Endothelial cell of umbilical vein (primary cell): ENCODE measurements at regions not wholly inside any gene's neighbourhood (a gene's known extent, or its start where the extent isn't known, plus 50 kb on each side); places are given as distances from the start of the nearest gene placed in this dataset.

ENCODE experiments used
- BruUV-seq: library from RNA; stranded (reverse); fragments of 400-500 nt; replicated peaks from 2 replicates; lab custom pipeline; 2021; lab: Mats Ljungman, UMichigan
- CTCF ChIA-PET: fragments of 300-600, 350-600 bp; sonication (Branson Sonifier 250); formaldehyde crosslinking; loops from one replicate; lab custom pipeline; 2021; ENCODE audit warnings: antibody characterized with exemption, inconsistent platforms; lab: Charles Lee
- POLR2A ChIA-PET: fragments of 300-600, 350-600 bp; sonication (Branson Sonifier 250); formaldehyde crosslinking; loops from one replicate; lab custom pipeline; 2021; ENCODE audit warnings: antibody characterized with exemption, inconsistent platforms; lab: Charles Lee
- DNase-seq: peaks from one replicate; pipeline ENCODE4 v3.0.0-alpha.2; 2011; ENCODE audit warnings: low read depth, low spot score
- FAIRE-seq: peaks from 2 replicates; lab custom pipeline; 2011; peaks lifted over from hg19 to GRCh38; lab: Jason Lieb, UNC
- H2AFZ ChIP-seq: 2 replicates; pipeline ENCODE4 v1.6.0; 2012; ENCODE audit warnings: low read depth, low read length, control low read depth, inconsistent platforms
- H3K27ac ChIP-seq: 2 replicates; pipeline ENCODE4 v1.5.1; 2011; ENCODE audit warnings: low read depth, mild to moderate bottlenecking, control low read depth, low read length, moderate library complexity; ENCODE audit not compliant: insufficient read depth
- H3K27me3 ChIP-seq, 2 experiments: 2 replicates each; pipeline versions ENCODE4 v1.6.0 to v1.6.1; 2011; ENCODE audit warnings: low read length in 2 of 2, mixed read lengths in 1 of 2; ENCODE audit not compliant: control insufficient read depth in 2 of 2, insufficient read depth in 2 of 2
- H3K36me3 ChIP-seq, 2 experiments: 2 replicates in 1 of 2; 3 replicates in 1 of 2; pipeline ENCODE4 v1.5.1; 2011; ENCODE audit warnings: low read length in 2 of 2, mild to moderate bottlenecking in 1 of 2, moderate library complexity in 1 of 2; ENCODE audit not compliant: control insufficient read depth in 2 of 2, insufficient read depth in 2 of 2; ENCODE audit errors: extremely low read depth in 1 of 2
- H3K4me1 ChIP-seq: 3 replicates; pipeline ENCODE4 v1.5.1; 2011; ENCODE audit warnings: mild to moderate bottlenecking, low read length; ENCODE audit not compliant: control insufficient read depth, insufficient read depth; ENCODE audit errors: extremely low read depth
- H3K4me2 ChIP-seq: 2 replicates; pipeline ENCODE4 v1.6.1; 2011; ENCODE audit warnings: low read length, control low read depth, mixed read lengths; ENCODE audit not compliant: insufficient read depth
- H3K4me3 ChIP-seq, 3 experiments: fragments of 200-600 bp in 1 of 3; sonication (generic), shearing (Covaris generic) in 1 of 3; replicated peaks in 1 of 3; 2 replicates each; pipeline ENCODE4 v1.5.1; 2011 to 2016; ENCODE audit warnings: control low read depth in 3 of 3, low read length in 3 of 3, mild to moderate bottlenecking in 2 of 3, inconsistent platforms in 1 of 3, low read depth in 1 of 3, moderate library complexity in 1 of 3; ENCODE audit not compliant: insufficient read depth in 1 of 3
- H3K79me2 ChIP-seq: 2 replicates; pipeline ENCODE4 v1.6.0; 2012; ENCODE audit warnings: low read length, inconsistent platforms; ENCODE audit not compliant: control insufficient read depth, insufficient read depth
- H3K9ac ChIP-seq: replicated peaks from 2 replicates; pipeline ENCODE3; 2011; ENCODE audit warnings: low read length, control low read depth; ENCODE audit not compliant: insufficient read depth; ENCODE audit errors: extremely low read depth
- H3K9me1 ChIP-seq: replicated peaks from 3 replicates; pipeline ENCODE4 v1.6.0; 2011; ENCODE audit warnings: mild to moderate bottlenecking, low read length; ENCODE audit not compliant: control insufficient read depth, insufficient read depth; ENCODE audit errors: extremely low read depth
- H3K9me3 ChIP-seq: replicated peaks from 2 replicates; pipeline ENCODE4 v1.5.1; 2012; ENCODE audit warnings: low read length, inconsistent platforms; ENCODE audit not compliant: control insufficient read depth, insufficient read depth
- H4K20me1 ChIP-seq: replicated peaks from 2 replicates; pipeline ENCODE3; 2011; ENCODE audit warnings: mild to moderate bottlenecking, low read length; ENCODE audit not compliant: control insufficient read depth, insufficient read depth; ENCODE audit errors: extremely low read depth
- CTCF ChIP-seq, 2 donors: IDR thresholded peaks; 1 replicate in 1 of 2; 2 replicates in 1 of 2; pipeline ENCODE4 v1.5.1; 2011; ENCODE audit warnings: low read length in 2 of 2, mild to moderate bottlenecking in 2 of 2, moderate library complexity in 2 of 2, control low read depth in 1 of 2, inconsistent platforms in 1 of 2, low read depth in 1 of 2; ENCODE audit not compliant: insufficient read depth in 1 of 2; ENCODE audit errors: extremely low read depth in 1 of 2
- EZH2 ChIP-seq: IDR thresholded peaks from 2 replicates; pipeline ENCODE4 v1.6.1; 2012; ENCODE audit warnings: borderline replicate concordance, low read depth, mild to moderate bottlenecking, moderate library complexity, low read length, inconsistent platforms; ENCODE audit not compliant: severe bottlenecking
- FOS ChIP-seq: IDR thresholded peaks from 2 replicates; pipeline ENCODE4 v1.6.1; 2011; ENCODE audit warnings: mild to moderate bottlenecking, low read length, moderate library complexity, borderline replicate concordance; ENCODE audit not compliant: insufficient read depth
- GATA2 ChIP-seq: IDR thresholded peaks from 2 replicates; pipeline ENCODE4 v1.7.0; 2011; ENCODE audit warnings: low read depth, mild to moderate bottlenecking, moderate library complexity, mixed read lengths, low read length; ENCODE audit not compliant: insufficient read length, insufficient read depth
- JUN ChIP-seq: IDR thresholded peaks from 2 replicates; pipeline ENCODE4 v1.6.1; 2011; ENCODE audit warnings: borderline replicate concordance, low read depth; ENCODE audit not compliant: insufficient read length, insufficient read depth
- MAX ChIP-seq: IDR thresholded peaks from 2 replicates; pipeline ENCODE4 v1.6.1; 2011; ENCODE audit not compliant: insufficient read depth, insufficient read length
- MYC ChIP-seq: IDR thresholded peaks from one replicate; pipeline ENCODE4 v1.6.1; 2011; ENCODE audit warnings: mild to moderate bottlenecking, low read depth, low read length
- POLR2A ChIP-seq: IDR thresholded peaks from 2 replicates; pipeline ENCODE4 v1.6.1; 2012; ENCODE audit warnings: low read depth, mild to moderate bottlenecking, control low read depth, low read length
- POLR2AphosphoS5 ChIP-seq: IDR thresholded peaks from 2 replicates; pipeline ENCODE4 v1.6.1; 2012; ENCODE audit warnings: low read depth, mild to moderate bottlenecking, control low read depth, low read length, moderate library complexity; ENCODE audit not compliant: insufficient read depth
- dilution Hi-C: fragments of 300-500 bp; cut with MboI; formaldehyde crosslinking; loops from one replicate; pipeline ENCODE4 v1.15.0; 2019; ENCODE audit warnings: low sequenced_read_pairs; ENCODE audit not compliant: extremely low pct_ligation_motif_present
- intact Hi-C: fragments of 100-400 bp; cut with micrococcal nuclease; formaldehyde crosslinking; loops from one replicate; pipeline ENCODE4 v1.10.0; 2022

- intact Hi-C loops = no loop called here
- H3K4me3 ChIP-seq = no peak overlapping the region
- peaks cover 10% of the 10 kb centered on the region for H3K9me3 ChIP-seq
- no peaks in the 10 kb centered on the region for H3K4me1 ChIP-seq
- no peak for FAIRE-seq
- H4K20me1 ChIP-seq = no peaks in the 10 kb centered on the region
- BruUV-seq = no TSS peak
- H3K9me1 ChIP-seq = no peaks in the 10 kb centered on the region
- no peaks in the 10 kb centered on the region for H3K79me2 ChIP-seq
- no peak overlapping the region for H3K27ac ChIP-seq
- ChIA-PET CTCF (no interaction called here), POLR2A (no interaction called here)
- DNase-seq = no peak
- H3K4me2 ChIP-seq = no peak overlapping the region
- TF ChIP-seq CTCF (IDR thresholded peaks at IDR 0.05; ENCODE audit: extremely low read depth in 1 of 2, insufficient read depth in 1 of 2, low read depth in 1 of 2, low read length in 2 of 2) (no peak), FOS (no peak), MAX (no peak), GATA2 (no peak), POLR2AphosphoS5 (no peak), MYC (no peak), EZH2 (no peak), JUN (no peak), POLR2A (no peak)
- dilution Hi-C loops = no loop called here
- H3K27me3 ChIP-seq = no peaks in the 10 kb centered on the region
- H3K9ac ChIP-seq = no peak overlapping the region
- H2AFZ ChIP-seq = no peak overlapping the region
- H3K36me3 ChIP-seq = no peaks in the 10 kb centered on the region
These were observed 1187.6 kb downstream of the BRD1 start for GRCh38 chr22:48639896-48640748.
